ENCODE measurements at regions not wholly inside any gene's neighbourhood (a gene's known extent, or its start where the extent isn't known, plus 50 kb on each side); places are given as distances from the start of the nearest gene placed in this dataset.

DNA sequence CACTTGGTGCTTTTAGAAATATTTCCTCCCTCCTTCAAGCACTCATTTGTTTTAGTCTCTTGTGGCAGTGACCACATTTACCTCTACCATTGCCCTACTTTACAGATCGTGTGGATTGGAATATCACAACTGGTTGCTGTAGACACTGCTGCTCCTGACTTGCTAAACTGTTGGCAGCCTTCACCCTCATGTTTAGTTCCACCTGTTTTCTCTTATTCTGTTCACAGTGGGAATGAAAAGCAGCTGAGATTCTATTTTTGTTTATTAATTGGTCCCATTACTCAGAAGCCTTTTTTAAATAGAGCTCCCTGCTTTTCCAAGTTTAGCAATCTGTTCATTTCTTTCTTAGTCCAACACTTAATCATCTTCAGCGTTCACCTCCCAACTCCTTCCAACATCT, 308.9 kb downstream of the RWDD3 start:
- no peak for ATAC-seq (replicated peaks)
- no peaks in the 10 kb centered on the region for H3K27me3 Mint-ChIP-seq
- H3K27ac Mint-ChIP-seq, result no peak overlapping the region
- H3K9me3 Mint-ChIP-seq, result no peaks in the 10 kb centered on the region
- no peaks in the 10 kb centered on the region for H3K4me1 Mint-ChIP-seq
- H3K4me3 Mint-ChIP-seq, result no peak overlapping the region
- H3K36me3 Mint-ChIP-seq, result no peaks in the 10 kb centered on the region
- DNase-seq, result no peak

DNA sequence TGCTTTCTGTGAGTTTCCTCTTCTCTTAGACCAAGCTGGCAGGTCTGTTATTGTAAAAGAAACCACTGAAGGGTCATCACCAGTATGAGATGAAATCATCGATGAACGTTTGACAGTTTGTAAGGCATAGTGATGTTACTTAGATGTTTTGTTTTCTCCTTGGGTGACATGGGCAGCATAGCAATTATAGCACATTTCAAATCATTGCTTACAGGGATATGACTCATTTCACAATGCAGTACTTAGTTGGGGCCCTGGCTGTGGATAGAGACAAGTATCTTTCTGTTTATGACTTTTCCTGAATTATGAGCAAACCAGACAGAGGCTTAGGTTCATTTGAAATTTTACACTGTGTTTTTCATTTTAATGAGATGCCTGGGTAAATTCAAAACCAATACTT, 313.0 kb downstream of the RWDD3 start:
- Mint-ChIP-seq H3K27ac (no peak overlapping the region), H3K36me3 (no peaks in the 10 kb centered on the region), H3K9me3 (peaks cover 0 to 5% of the 10 kb centered on the region in 2 donors), H3K4me1 (no peaks in the 10 kb centered on the region), H3K4me3 (no peak overlapping the region), H3K27me3 (no peaks in the 10 kb centered on the region)
- ATAC-seq (replicated peaks) (no peak), DNase-seq (no peak)

DNA sequence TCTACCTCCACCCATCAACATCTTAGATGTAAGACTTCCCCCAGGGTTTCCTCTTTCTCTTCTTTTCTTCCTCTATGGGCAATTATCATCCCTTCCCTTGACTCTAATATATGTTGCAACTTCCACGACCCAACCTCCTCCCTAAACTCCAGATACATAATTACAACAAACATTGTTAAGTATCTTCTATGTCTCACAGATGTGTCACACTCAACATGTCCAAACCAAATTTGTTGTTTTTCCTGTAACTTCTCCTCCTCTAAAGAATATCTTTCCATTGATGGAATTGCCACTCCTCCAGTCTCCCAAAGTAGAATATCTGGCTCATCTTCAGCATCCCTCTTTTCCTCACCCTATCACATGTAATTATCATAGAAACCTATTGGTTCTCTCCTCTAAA, 314.2 kb downstream of the RWDD3 start:
- no peaks in the 10 kb centered on the region for H3K27me3 Mint-ChIP-seq
- peaks cover 0 to 5% of the 10 kb centered on the region in 2 donors for H3K9me3 Mint-ChIP-seq
- no peaks in the 10 kb centered on the region for H3K4me1 Mint-ChIP-seq
- H3K4me3 Mint-ChIP-seq, result no peak overlapping the region
- ATAC-seq (replicated peaks) (no peak), DNase-seq (no peak)
- H3K27ac Mint-ChIP-seq, result no peak overlapping the region
- no peaks in the 10 kb centered on the region for H3K36me3 Mint-ChIP-seq

DNA sequence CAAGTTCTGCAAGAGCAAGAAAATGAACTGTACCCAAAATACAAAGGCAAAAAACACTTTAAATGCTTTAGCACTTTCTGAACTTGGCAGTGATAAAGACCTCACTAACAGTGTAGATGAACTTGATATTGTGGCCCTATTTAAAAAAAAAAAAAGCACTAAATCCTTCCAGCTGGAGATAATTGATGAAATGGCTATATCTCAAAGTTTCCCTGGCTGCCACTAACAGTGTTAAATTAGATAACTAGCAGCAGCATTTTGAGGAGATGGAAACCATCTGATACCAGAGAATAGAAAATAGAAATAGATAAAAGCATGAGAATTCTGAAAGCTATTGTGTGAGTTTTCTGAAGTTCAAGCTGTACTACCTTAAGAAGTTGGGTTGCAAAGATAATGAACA, 317.2 kb downstream of the RWDD3 start:
- Mint-ChIP-seq H3K27me3 (no peaks in the 10 kb centered on the region), H3K9me3 (peaks cover 0 to 11% of the 10 kb centered on the region in 2 donors), H3K36me3 (no peaks in the 10 kb centered on the region), H3K27ac (no peak overlapping the region), H3K4me1 (no peaks in the 10 kb centered on the region), H3K4me3 (no peak overlapping the region)
- DNase-seq, result no peak
- no peak for ATAC-seq (replicated peaks)

DNA sequence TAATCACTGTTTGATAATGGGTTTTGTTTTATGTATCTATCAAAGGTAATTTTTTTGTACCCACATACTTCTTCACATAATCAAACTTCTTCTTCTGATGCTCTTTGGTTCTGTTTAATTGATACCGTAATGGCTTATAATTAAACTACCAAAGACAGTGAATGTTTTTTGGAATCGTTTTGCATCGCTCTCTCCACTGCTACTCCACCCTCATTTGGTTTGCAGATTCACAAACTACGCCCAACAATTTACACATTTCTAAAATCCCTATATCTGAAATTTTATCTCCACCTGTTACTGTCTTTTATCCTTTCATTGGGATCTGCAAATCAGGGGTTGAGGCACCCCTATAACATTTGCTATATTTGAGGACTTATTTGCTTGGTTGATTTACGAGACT, 319.6 kb downstream of the RWDD3 start:
- Mint-ChIP-seq H3K36me3 (no peaks in the 10 kb centered on the region), H3K9me3 (peaks cover 5 to 12% of the 10 kb centered on the region in 2 donors), H3K4me1 (no peaks in the 10 kb centered on the region), H3K27me3 (no peaks in the 10 kb centered on the region), H3K4me3 (no peak overlapping the region), H3K27ac (no peak overlapping the region)
- DNase-seq (no peak), ATAC-seq (replicated peaks) (no peak)

DNA sequence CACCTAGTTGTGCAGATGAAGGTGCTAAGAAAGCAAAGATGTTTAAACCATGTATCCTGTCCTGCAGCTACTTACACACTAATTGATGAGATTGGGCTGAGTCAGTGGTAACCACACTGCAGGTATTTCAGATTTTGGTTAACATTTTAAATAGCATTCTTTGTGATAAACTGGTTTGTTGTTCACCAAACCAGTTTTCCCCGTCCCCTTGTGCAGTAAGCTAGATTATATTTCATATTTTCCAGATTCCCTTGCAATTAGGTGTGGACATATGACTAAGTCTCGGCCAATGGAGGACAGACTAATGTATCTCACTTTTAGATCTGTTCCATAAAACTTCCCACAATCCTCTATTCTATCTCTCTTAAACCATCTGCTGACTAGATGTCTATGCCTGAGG, 320.4 kb downstream of the RWDD3 start:
- Mint-ChIP-seq H3K36me3 (no peaks in the 10 kb centered on the region), H3K27ac (no peak overlapping the region), H3K27me3 (no peaks in the 10 kb centered on the region), H3K4me3 (no peak overlapping the region), H3K9me3 (peaks cover 5 to 16% of the 10 kb centered on the region in 2 donors), H3K4me1 (no peaks in the 10 kb centered on the region)
- ATAC-seq (replicated peaks) (no peak), DNase-seq (no peak)

DNA sequence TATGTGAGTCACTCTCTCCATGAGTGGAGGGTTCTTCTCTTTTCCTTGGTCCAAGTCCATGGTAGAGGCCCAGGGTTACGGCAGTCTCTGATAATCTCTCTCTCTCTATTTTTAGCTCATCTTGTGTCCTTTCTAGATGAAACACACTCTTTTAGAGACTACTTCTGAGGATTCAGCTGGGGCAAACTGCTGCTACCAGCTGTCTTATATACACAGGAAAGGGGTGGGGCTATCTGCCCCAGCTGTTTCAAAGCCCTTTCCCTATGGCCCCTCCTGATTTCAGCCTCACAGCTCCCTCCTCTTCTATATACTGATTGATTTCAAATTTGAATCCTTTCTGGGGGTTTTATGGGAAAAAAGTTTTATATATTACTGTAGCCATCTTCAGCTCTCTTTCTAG, 324.8 kb downstream of the RWDD3 start:
- peaks cover 5 to 13% of the 10 kb centered on the region in 2 donors for H3K9me3 Mint-ChIP-seq
- no peak overlapping the region for H3K27ac Mint-ChIP-seq
- no peaks in the 10 kb centered on the region for H3K36me3 Mint-ChIP-seq
- H3K4me3 Mint-ChIP-seq, result no peak overlapping the region
- no peaks in the 10 kb centered on the region for H3K27me3 Mint-ChIP-seq
- ATAC-seq (replicated peaks) (no peak), DNase-seq (no peak)
- H3K4me1 Mint-ChIP-seq, result no peaks in the 10 kb centered on the region

DNA sequence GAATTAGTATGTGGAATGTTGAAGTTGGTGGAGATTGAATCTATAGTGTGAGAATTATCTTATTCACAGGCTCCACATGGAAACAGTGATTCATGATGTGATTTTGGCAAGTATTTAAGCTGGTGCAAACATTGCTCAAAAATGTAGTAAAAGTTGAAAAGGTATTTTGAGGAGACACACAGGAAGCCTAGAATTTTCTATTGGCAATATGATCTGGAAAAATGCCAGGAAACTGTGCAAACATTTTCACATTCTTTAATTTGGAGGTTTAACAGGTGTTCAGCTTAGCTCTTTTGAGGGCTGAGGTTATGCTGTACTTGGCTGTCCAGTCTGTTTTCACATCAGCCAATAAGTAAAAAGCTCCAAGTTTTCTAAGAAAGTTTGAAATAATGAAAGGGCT, 327.3 kb downstream of the RWDD3 start:
- no peaks in the 10 kb centered on the region for H3K4me1 Mint-ChIP-seq
- no peak for DNase-seq
- no peak for ATAC-seq (replicated peaks)
- H3K27me3 Mint-ChIP-seq, result no peaks in the 10 kb centered on the region
- no peak overlapping the region for H3K4me3 Mint-ChIP-seq
- no peaks in the 10 kb centered on the region for H3K36me3 Mint-ChIP-seq
- peaks cover 8 to 10% of the 10 kb centered on the region in 2 donors for H3K9me3 Mint-ChIP-seq
- H3K27ac Mint-ChIP-seq, result no peak overlapping the region

DNA sequence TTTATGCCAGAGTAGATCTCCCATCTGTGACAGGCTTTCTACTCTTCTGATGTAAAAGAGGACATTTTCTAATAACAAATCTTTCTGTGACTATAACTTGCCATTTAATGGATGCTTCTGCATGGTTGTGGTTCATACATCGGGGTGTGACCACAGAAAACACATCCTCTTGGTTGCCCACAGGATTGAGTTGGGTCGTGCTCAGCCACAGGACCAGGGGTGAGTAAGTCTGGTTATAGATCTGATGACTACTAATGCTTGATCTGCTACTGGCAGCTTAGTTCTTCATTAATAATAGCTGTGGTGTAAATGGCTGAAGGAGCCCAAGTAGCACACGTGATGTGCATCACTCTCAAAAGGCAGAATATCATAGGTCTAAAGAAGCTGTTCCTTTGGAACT, 328.2 kb downstream of the RWDD3 start:
- H3K9me3 Mint-ChIP-seq, result peaks cover 8 to 10% of the 10 kb centered on the region in 2 donors
- H3K27ac Mint-ChIP-seq, result no peak overlapping the region
- no peak overlapping the region for H3K4me3 Mint-ChIP-seq
- no peaks in the 10 kb centered on the region for H3K27me3 Mint-ChIP-seq
- no peak for ATAC-seq (replicated peaks)
- H3K4me1 Mint-ChIP-seq, result no peaks in the 10 kb centered on the region
- no peaks in the 10 kb centered on the region for H3K36me3 Mint-ChIP-seq
- no peak for DNase-seq

DNA sequence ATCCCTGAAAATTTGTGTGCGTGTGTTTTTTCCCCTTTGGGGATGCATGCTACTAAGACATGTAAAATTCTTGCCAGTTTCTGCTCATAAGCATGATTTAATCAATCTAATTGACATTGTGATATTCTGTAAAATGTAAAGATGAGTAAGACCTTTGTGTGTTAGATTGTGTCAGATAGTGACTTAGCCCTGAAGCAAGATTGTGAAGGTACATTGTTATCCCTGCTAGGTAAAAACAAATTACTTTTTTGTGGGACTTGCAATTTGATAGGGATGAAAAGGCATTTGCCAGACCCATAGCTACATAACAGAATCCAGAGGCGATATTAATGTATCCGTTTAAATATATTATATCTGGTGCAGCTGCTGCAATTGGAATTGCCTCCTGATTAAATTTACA, 338.0 kb downstream of the RWDD3 start:
- no peaks in the 10 kb centered on the region for H3K4me1 Mint-ChIP-seq
- no peak for ATAC-seq (replicated peaks)
- no peak overlapping the region for H3K4me3 Mint-ChIP-seq
- peaks cover 0 to 3% of the 10 kb centered on the region in 2 donors for H3K9me3 Mint-ChIP-seq
- no peak for DNase-seq
- H3K27ac Mint-ChIP-seq, result no peak overlapping the region
- H3K36me3 Mint-ChIP-seq, result peaks cover 0 to 1% of the 10 kb centered on the region in 2 donors
- H3K27me3 Mint-ChIP-seq, result no peaks in the 10 kb centered on the region

DNA sequence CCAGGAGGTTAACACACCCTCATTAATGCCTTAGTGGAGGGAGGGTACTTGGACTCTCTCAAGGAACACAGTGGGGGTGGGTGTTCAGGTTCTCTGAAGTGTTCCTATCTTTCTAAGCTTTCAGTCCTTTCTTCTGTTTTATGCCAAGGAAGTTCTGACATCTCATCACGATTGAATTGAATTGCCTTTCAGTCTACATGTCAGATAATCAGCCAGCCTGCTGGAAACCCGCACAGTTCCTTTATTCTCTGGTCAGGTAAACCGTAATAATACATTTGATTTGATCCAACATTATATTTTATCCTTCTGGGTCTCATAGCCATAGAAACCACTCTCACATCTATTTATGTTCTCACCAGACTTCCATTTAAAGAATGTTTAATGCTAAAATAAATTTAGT, 339.0 kb downstream of the RWDD3 start:
- no peaks in the 10 kb centered on the region for H3K27me3 Mint-ChIP-seq
- ATAC-seq (replicated peaks) (no peak), DNase-seq (no peak)
- no peak overlapping the region for H3K4me3 Mint-ChIP-seq
- H3K27ac Mint-ChIP-seq, result no peak overlapping the region
- peaks cover 0 to 3% of the 10 kb centered on the region in 2 donors for H3K9me3 Mint-ChIP-seq
- no peaks in the 10 kb centered on the region for H3K36me3 Mint-ChIP-seq
- no peaks in the 10 kb centered on the region for H3K4me1 Mint-ChIP-seq

DNA sequence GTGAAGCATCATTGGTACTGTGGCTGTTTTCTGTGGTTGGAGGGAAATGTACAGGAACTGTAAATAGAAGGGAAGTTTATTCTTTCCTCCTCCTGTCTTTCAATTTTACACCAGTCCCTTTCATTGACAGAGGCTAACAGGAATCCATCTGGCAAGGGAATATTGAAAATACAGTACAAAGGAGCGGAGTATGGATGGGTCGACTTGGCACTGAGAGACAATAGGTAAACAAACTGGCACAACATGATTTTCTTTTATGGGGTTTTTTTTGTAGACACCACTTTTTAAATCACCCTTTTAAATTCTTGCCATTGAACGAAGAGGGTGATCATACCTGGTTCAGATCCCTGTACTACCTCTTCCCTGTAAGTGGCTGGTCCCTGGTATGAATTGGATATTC, 341.3 kb downstream of the RWDD3 start:
- DNase-seq (no peak), ATAC-seq (replicated peaks) (no peak)
- no peaks in the 10 kb centered on the region for H3K27me3 Mint-ChIP-seq
- H3K4me3 Mint-ChIP-seq, result no peak overlapping the region
- no peak overlapping the region for H3K27ac Mint-ChIP-seq
- H3K36me3 Mint-ChIP-seq, result no peaks in the 10 kb centered on the region
- H3K4me1 Mint-ChIP-seq, result no peaks in the 10 kb centered on the region
- peaks cover 0 to 5% of the 10 kb centered on the region in 2 donors for H3K9me3 Mint-ChIP-seq

DNA sequence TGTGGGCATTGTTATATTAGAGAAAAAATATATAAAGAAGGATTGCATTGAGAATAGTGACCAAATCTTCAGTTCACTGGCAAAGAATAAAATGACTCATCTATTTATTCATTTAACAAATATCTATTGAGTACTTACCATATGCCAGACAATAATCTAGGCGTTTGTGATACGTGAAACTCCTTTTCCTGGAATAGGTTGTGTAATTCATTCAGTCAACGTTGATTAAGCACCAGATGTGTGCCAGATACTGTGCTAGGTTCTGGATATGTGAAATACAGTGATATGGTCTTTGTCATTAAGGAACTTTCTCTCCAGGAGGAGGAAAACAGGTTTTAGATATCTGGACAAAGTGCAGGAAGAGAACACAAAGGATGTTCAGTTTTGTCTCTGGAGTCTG, 344.5 kb downstream of the RWDD3 start:
- Mint-ChIP-seq H3K27ac (no peak overlapping the region), H3K9me3 (peaks cover 0 to 5% of the 10 kb centered on the region in 2 donors), H3K4me3 (no peak overlapping the region), H3K36me3 (no peaks in the 10 kb centered on the region), H3K4me1 (no peaks in the 10 kb centered on the region), H3K27me3 (no peaks in the 10 kb centered on the region)
- no peak for DNase-seq
- no peak for ATAC-seq (replicated peaks)

DNA sequence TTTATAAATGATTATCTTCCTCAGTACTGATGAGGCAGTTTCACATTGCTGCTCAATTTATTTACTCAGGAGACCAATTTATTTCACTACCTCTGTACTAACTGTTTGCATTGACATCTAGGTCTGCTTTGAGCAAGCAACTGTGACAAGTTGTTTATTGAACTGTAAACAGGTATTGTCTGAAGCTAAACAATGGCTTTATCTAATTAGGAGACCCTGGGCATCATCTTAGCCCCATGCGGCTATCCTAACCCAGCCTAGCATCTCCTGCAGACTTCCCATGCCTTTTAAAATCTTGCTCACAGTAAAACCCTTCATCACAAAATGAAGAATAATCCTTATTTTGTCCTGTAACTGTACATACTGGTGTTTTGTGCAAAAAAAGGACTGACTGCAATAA, 348.2 kb downstream of the RWDD3 start:
- Mint-ChIP-seq H3K4me1 (no peaks in the 10 kb centered on the region), H3K4me3 (no peak overlapping the region), H3K27me3 (no peaks in the 10 kb centered on the region), H3K27ac (no peak overlapping the region), H3K9me3 (peaks cover 0 to 2% of the 10 kb centered on the region in 2 donors), H3K36me3 (no peaks in the 10 kb centered on the region)
- DNase-seq, result no peak
- no peak for ATAC-seq (replicated peaks)

DNA sequence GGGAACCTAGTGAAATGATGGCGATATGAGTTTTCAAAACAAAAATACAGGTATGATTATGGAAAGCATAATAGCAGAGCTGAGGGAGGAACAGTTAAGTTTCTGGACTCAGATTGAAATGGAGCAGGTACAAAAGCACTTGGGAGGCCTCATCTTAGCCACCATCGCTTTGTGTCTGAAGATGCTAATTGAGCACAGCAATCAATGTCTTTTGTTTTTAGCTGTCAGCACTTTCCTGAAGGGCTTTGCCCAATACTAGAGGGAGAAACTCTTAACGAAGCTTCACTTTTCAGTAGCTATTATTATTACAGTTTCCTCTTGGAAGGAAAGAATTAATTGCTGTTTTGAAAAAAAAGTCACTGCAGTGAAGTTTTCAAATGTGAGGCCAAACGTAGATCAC, 348.7 kb downstream of the RWDD3 start:
- H3K4me3 Mint-ChIP-seq, result no peak overlapping the region
- no peaks in the 10 kb centered on the region for H3K4me1 Mint-ChIP-seq
- H3K27ac Mint-ChIP-seq, result no peak overlapping the region
- peaks cover 0 to 2% of the 10 kb centered on the region in 2 donors for H3K9me3 Mint-ChIP-seq
- H3K36me3 Mint-ChIP-seq, result no peaks in the 10 kb centered on the region
- no peaks in the 10 kb centered on the region for H3K27me3 Mint-ChIP-seq
- ATAC-seq (replicated peaks), result no peak
- no peak for DNase-seq

DNA sequence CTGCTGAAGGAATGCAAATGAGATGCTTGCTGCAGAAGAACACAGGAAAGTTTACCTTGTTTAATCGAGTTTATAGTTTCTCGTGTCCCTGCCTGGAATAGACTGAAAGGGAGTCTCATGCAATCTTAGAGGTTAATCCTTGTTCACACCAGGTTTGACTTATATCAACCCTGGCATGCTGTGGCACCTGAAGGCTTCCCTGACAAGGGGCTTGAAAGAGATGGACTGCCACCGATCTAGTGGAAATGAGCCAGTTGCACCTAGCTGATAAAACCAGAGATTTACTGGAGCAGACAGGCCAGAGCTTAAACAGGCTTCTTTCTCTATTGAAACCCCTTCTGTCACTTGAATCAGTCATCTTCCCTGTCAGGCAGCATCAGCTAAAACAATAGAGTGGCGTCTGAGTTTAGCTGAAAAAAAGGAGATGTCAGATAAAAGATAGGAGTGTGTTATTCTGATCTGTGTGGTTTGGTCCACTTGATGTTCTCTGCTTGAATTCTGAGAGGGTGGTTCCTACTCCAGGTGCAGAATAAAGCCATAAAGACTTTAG, 349.7 kb downstream of the RWDD3 start:
- Mint-ChIP-seq H3K27ac (no peak overlapping the region), H3K27me3 (no peaks in the 10 kb centered on the region), H3K4me1 (no peaks in the 10 kb centered on the region), H3K9me3 (peaks cover 0 to 5% of the 10 kb centered on the region in 2 donors), H3K36me3 (no peaks in the 10 kb centered on the region), H3K4me3 (no peak overlapping the region)
- no peak for DNase-seq
- no peak for ATAC-seq (replicated peaks)

Data from stimulated activated naive B cell treated with anti-CD40 and anti-IgM and Interleukin-4, amounts not matched to agents 10 μg/mL and 1 μg/mL and 100 μg/mL, for 72 hours (primary cell).